GM18520 (cell line): ENCODE measurements at regions not wholly inside any gene's neighbourhood (a gene's known extent, or its start where the extent isn't known, plus 50 kb on each side); places are given as distances from the start of the nearest gene placed in this dataset.
"Not testable (repeated sequence)": the region's sequence is repeated elsewhere in the genome, so short reads cannot be mapped to it uniquely, and the experiment has no call there.

Source experiments
- ATAC-seq: cut with Tn5 transposase; IDR thresholded peaks from one replicate; pipeline ENCODE4 v1.9.1; 2021; ENCODE audit not compliant: unreplicated experiment

DNA sequence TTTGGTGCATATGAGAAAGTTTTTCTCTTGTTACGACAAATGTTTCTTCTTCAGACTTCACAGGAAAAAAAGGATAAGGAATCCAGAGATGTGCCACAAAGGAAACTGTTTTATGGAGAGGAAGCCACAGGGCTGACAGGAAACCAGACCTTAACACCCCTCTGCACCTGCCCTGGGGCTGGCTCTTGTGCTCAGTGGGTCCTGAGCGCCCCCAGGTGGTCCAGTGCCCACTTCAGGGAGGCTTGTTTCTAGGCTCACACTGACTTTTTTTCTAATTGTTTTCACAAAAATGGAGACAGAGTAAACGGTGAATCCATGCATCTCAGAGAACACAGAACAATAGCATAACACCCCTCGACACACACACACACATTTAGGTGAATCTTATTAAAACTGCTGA is 951.2 kb downstream of the TMEM121 start:
- not testable (repeated sequence) for ATAC-seq

GRCh38 chr14:106480287-106480686 is 953.9 kb downstream of the TMEM121 start:
- not testable (repeated sequence) for ATAC-seq

GRCh38 chr14:106482213-106482612 is 955.8 kb downstream of the TMEM121 start:
- ATAC-seq, result not testable (repeated sequence)

DNA sequence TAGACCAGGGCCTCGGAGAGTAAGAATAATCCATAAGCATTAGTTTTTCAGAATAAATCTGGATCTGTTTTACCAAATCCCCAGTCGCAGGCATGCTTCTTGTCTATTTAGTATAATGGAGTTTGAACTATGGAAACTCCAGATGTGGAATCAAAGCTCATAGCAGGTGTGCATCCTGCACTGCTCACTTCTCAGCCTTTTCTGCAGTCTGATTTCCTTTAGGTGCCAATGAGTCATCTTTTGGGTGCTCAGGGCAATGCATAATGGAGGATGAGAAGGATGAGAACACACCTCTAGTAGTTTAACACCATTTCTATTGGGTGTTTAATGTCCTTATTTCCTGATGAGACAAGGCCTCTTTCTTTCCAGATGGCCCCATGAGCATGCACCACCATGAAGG is 961.2 kb downstream of the TMEM121 start:
- no peak for ATAC-seq

GRCh38 chr14:106488291-106488690 is 961.9 kb downstream of the TMEM121 start:
- ATAC-seq, result no peak

GRCh38 chr14:106489112-106489881 is 962.9 kb downstream of the TMEM121 start:
- ATAC-seq, result no peak

- ATAC-seq, result no peak
Measured at GRCh38 chr14:106490442-106490841, 964.1 kb downstream of the TMEM121 start.

- no peak for ATAC-seq
Measured at GRCh38 chr14:106491851-106492250, 965.5 kb downstream of the TMEM121 start.

DNA sequence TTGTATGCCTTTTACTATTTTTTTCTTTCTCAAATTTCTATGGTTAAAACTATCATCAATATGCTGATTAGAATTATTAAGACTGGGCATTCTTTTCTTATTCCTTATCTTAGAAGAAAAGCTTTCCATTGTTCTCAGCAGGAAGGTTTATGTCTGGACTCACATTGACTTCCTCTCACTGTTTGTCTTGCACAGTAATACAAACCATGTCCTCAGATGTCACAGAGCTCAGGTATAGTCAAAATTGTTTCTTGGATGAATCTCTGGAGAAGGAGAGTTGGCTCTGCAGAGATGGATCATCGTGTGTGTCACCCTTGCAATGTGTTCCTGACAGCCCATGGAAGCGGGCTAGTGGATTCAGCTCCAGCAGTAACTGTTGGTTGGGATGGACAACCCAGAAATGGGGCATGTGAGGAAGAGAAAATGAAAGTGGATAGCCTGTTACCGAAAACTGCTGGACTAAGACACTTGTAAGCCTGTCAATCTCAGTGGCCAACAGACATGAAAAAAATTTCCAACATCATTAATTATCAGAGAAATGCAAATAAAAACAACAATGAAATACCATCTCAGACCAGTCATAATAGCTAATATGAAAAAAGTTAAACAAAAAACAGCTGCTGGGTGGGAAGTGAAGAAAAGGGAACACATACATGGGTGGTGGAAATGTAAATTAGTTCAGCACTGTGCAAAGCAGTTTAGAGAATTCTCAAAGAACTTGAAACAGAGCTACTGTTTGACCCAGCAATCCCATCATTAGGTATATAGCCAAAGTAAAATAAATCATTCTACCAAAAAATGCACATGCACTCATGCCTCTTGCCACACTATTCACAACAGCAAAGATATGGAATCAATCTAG is 967.8 kb downstream of the TMEM121 start:
- ATAC-seq, result no peak

GRCh38 chr14:106500571-106500970 is 974.2 kb downstream of the TMEM121 start:
- ATAC-seq, result no peak

- no peak for ATAC-seq
Measured at GRCh38 chr14:106501898-106502297, 975.5 kb downstream of the TMEM121 start.

DNA sequence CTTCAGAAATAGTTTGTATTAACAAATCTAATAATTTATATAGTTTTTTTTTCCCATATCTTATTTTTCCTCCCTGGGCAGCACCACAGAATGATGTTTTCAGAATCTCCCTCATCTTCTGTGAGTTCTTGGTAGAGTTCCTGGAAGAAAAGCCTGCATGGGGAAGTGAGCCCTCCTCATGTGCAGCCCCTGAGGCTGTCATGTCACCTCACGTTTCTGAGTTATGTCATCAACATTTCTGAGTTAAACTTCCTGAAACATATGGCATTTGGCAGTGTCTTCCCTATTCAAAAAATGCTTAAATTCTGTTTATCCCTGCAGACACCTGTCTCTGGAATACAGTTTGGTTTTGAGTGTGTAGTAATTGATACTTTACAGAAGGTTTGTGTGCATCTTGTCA is 979.0 kb downstream of the TMEM121 start:
- no peak for ATAC-seq

GRCh38 chr14:106506881-106507305 is 980.5 kb downstream of the TMEM121 start:
- ATAC-seq, result no peak

- no peak for ATAC-seq
Measured at GRCh38 chr14:106507354-106507753, 981.0 kb downstream of the TMEM121 start.

GRCh38 chr14:106508216-106508615 is 981.8 kb downstream of the TMEM121 start:
- no peak for ATAC-seq

GRCh38 chr14:106509176-106509575 is 982.8 kb downstream of the TMEM121 start:
- no peak for ATAC-seq

- no peak for ATAC-seq
Measured at GRCh38 chr14:106509807-106510206, 983.4 kb downstream of the TMEM121 start.

- ATAC-seq, result no peak
Measured at GRCh38 chr14:106511006-106511799, 984.8 kb downstream of the TMEM121 start.

DNA sequence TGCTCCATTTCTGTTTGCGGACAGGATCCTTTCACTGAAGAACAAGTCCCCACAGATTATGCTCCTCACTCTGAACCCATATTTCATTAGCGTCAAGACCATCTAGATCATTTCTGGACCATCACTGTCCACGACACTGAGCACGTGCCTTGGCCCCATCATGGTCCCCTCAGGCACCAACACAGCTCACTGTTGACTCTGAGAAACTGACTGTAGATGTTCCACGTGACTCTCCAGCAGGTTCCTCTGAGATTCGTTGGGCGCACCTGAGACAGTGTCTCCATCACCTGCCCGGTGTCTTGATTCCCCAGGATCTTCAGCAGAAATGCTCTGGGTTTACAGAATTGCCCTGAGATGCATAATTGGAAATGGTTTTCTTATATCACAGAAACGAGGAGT is 985.4 kb downstream of the TMEM121 start:
- ATAC-seq, result no peak

DNA sequence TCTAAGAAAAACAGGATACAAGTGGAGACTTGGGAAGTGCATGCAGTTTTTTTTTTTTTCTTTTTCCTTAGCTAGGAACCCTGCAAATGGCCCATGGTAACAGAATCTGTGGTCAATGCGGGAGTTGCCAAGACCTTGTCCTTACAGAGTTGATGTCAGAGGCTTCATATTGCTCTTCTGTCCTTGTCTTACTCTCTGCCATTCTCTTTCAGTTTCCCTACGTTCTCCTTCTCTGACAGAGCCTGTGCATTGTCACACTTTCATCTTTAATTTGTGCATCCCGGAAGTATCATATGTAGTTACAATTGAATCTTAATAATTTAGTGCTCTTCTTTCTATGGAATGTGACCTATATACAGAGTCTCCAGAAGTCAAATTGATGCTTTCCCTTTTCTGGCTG is 986.9 kb downstream of the TMEM121 start:
- ATAC-seq, result no peak
